ENCODE measurements at regions not wholly inside any gene's neighbourhood (a gene's known extent, or its start where the extent isn't known, plus 50 kb on each side); places are given as distances from the start of the nearest gene placed in this dataset.

DNA sequence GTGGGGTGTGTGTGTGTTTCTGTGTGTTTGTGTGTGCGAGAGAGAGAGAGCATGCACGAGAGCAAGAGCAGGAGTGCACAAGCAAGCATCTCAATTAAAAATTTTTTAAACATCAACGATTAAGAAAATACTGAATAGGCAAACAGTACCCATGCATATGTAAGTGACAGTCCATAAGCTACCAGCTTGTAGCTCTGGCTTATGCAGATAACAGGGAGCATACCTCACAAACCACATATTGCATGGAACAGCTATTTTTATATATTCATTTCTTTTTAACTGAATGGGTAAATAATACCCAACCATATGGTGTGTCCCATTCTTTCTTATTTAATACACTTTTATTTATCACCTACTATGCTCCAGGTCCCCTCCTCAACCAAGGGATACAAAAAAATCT lies 234.5 kb downstream of the KBTBD8 start:
- no peak overlapping the region for H2AFZ ChIP-seq (ENCODE audit: low read depth, low read length)
- H4K20me1 ChIP-seq (replicated peaks; ENCODE audit: control insufficient read depth, insufficient read depth, low read length): no peaks in the 10 kb centered on the region
- H3K79me2 ChIP-seq (ENCODE audit: control insufficient read depth, insufficient read depth, low read length): no peaks in the 10 kb centered on the region
- TF ChIP-seq HDAC8 (tag; IDR thresholded peaks at IDR 0.05) (no peak), MYNN (IDR thresholded peaks at IDR 0.05) (no peak), MYNN (CRISPR knock-in tag; IDR thresholded peaks at IDR 0.05) (no peak), FOXJ2 (tag; IDR thresholded peaks at IDR 0.05) (no peak), RFX7 (CRISPR knock-in tag; IDR thresholded peaks at IDR 0.05) (no peak), ZC3H4 (CRISPR knock-in tag; IDR thresholded peaks at IDR 0.05; ENCODE audit: borderline replicate concordance) (no peak), SUPT5H (IDR thresholded peaks at IDR 0.05) (no peak), MCM5 (IDR thresholded peaks at IDR 0.05; ENCODE audit: low read depth) (no peak), POU5F1 (IDR thresholded peaks at IDR 0.05; ENCODE audit: borderline replicate concordance, low read depth, low read length, partially characterized antibody) (no peak), GTF2F1 (IDR thresholded peaks at IDR 0.05; ENCODE audit: low read depth, low read length) (no peak), TRIM28 (IDR thresholded peaks at IDR 0.05) (no peak), OTX1 (CRISPR knock-in tag; IDR thresholded peaks at IDR 0.05) (no peak), ZNF324 (CRISPR knock-in tag; IDR thresholded peaks at IDR 0.05) (no peak), U2AF1 (optimal IDR thresholded peaks at IDR 0.05; ENCODE audit: low read depth, low read length) (no peak)
- TF ChIP-seq, protein P1, sequence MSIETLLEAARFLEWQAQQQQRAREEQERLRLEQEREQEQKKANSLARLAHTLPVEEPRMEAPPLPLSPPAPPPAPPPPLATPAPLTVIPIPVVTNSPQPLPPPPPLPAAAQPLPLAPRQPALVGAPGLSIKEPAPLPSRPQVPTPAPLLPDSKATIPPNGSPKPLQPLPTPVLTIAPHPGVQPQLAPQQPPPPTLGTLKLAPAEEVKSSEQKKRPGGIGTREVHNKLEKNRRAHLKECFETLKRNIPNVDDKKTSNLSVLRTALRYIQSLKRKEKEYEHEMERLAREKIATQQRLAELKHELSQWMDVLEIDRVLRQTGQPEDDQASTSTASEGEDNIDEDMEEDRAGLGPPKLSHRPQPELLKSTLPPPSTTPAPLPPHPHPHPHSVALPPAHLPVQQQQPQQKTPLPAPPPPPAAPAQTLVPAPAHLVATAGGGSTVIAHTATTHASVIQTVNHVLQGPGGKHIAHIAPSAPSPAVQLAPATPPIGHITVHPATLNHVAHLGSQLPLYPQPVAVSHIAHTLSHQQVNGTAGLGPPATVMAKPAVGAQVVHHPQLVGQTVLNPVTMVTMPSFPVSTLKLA (conservative IDR thresholded peaks at IDR 0.05): no peak
- TF ChIP-seq, protein P2, sequence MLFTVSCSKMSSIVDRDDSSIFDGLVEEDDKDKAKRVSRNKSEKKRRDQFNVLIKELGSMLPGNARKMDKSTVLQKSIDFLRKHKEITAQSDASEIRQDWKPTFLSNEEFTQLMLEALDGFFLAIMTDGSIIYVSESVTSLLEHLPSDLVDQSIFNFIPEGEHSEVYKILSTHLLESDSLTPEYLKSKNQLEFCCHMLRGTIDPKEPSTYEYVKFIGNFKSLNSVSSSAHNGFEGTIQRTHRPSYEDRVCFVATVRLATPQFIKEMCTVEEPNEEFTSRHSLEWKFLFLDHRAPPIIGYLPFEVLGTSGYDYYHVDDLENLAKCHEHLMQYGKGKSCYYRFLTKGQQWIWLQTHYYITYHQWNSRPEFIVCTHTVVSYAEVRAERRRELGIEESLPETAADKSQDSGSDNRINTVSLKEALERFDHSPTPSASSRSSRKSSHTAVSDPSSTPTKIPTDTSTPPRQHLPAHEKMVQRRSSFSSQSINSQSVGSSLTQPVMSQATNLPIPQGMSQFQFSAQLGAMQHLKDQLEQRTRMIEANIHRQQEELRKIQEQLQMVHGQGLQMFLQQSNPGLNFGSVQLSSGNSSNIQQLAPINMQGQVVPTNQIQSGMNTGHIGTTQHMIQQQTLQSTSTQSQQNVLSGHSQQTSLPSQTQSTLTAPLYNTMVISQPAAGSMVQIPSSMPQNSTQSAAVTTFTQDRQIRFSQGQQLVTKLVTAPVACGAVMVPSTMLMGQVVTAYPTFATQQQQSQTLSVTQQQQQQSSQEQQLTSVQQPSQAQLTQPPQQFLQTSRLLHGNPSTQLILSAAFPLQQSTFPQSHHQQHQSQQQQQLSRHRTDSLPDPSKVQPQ (CRISPR knock-in tag; IDR thresholded peaks at IDR 0.05; ENCODE audit: borderline replicate concordance): no peak
- TF ChIP-seq, protein P3, sequence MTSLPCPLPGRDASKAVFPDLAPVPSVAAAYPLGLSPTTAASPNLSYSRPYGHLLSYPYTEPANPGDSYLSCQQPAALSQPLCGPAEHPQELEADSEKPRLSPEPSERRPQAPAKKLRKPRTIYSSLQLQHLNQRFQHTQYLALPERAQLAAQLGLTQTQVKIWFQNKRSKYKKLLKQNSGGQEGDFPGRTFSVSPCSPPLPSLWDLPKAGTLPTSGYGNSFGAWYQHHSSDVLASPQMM (CRISPR knock-in tag; IDR thresholded peaks at IDR 0.05): no peak
- 2% methylated on average over 3 of the region's 3 CpGs for WGBS (ENCODE audit: insufficient coverage, low coverage, missing lambda C conversion rate)
- FAIRE-seq (no peak), ATAC-seq (no peak), DNase-seq (ENCODE audit: extremely low read depth in 1 of 4, low spot score in 3 of 4) (no peak)
- POLR2A ChIA-PET: interaction anchor here (0.6 kb wide), 1 partner anchor 36 kb away, joined by 3 read pairs; no protein-coding TSS in a partner anchor
- CTCF ChIA-PET (ENCODE audit: low intra/inter-chr PET ratio): no interaction called here
- no peaks in the 10 kb centered on the region for H3K9me1 ChIP-seq (ENCODE audit: control insufficient read depth, insufficient read depth, low read length)
- H3K27ac ChIP-seq (ENCODE audit: extremely low read depth, low read depth, low read length): no peak overlapping the region
- no peak overlapping the region for H3K4me3 ChIP-seq
- no peaks in the 10 kb centered on the region for H3K36me3 ChIP-seq (ENCODE audit: control insufficient read depth, insufficient read depth, low read length)
- H3K9me3 ChIP-seq (replicated peaks; ENCODE audit: control insufficient read depth, insufficient read depth, low read depth, low read length): no peaks in the 10 kb centered on the region
- no peaks in the 10 kb centered on the region for H3K4me1 ChIP-seq (replicated peaks in 1 of 2; ENCODE audit: control insufficient read depth in 2 of 2, insufficient read depth in 2 of 2, low read length in 2 of 2)
- in situ Hi-C loops (cut with MboI) (no loop called here), intact Hi-C loops (cut with micrococcal nuclease) (no loop called here)
- H3K27me3 ChIP-seq (ENCODE audit: control insufficient read depth in 2 of 2, insufficient read depth in 2 of 2, low read length in 2 of 2): no peaks in the 10 kb centered on the region
- no peak overlapping the region for H3K9ac ChIP-seq (ENCODE audit: insufficient read depth in 1 of 2, low read depth in 2 of 2, low read length in 2 of 2)
- no TSS peak for BruUV-seq (replicated peaks)
- no peak overlapping the region for H3K4me2 ChIP-seq (ENCODE audit: insufficient read depth, low read length)
